Subcutaneous abdominal adipose tissue (tissue), 5 donors: ENCODE measurements at regions not wholly inside any gene's neighbourhood (a gene's known extent, or its start where the extent isn't known, plus 50 kb on each side); places are given as distances from the start of the nearest gene placed in this dataset.
"Not testable (repeated sequence)": the region's sequence is repeated elsewhere in the genome, so short reads cannot be mapped to it uniquely, and the experiment has no call there.

Source experiments
- H3K27ac ChIP-seq: one replicate; pipeline ENCODE4 v1.7.0; 2013; ENCODE audit warnings: low read depth, mild to moderate bottlenecking, inconsistent platforms, low read length, moderate library complexity
- H3K27me3 ChIP-seq, 5 donors: one replicate each; pipeline ENCODE4 v1.7.0; 2013; ENCODE audit warnings: low read length in 5 of 5, inconsistent platforms in 1 of 5; ENCODE audit not compliant: control insufficient read depth in 5 of 5, insufficient read depth in 4 of 5
- H3K36me3 ChIP-seq, 5 donors: one replicate each; pipeline ENCODE4 v1.7.0; 2013; ENCODE audit warnings: low read length in 5 of 5; ENCODE audit not compliant: control insufficient read depth in 5 of 5, insufficient read depth in 5 of 5
- H3K4me1 ChIP-seq, 5 donors: one replicate each; pipeline ENCODE4 v1.7.0; 2013; ENCODE audit warnings: low read length in 5 of 5, mild to moderate bottlenecking in 3 of 5, moderate library complexity in 1 of 5; ENCODE audit not compliant: control insufficient read depth in 5 of 5, insufficient read depth in 5 of 5
- H3K4me3 ChIP-seq, 5 donors: one replicate each; pipeline ENCODE4 v1.7.0; 2013; ENCODE audit warnings: low read length in 5 of 5, low read depth in 1 of 5
- H3K9ac ChIP-seq, 5 donors: one replicate each; pipeline ENCODE4 v1.7.0; 2013; ENCODE audit warnings: low read length in 5 of 5, mild to moderate bottlenecking in 4 of 5, moderate library complexity in 3 of 5
- H3K9me3 ChIP-seq, 5 donors: one replicate each; pipeline ENCODE4 v1.7.0; 2013; ENCODE audit warnings: low read length in 5 of 5; ENCODE audit not compliant: control insufficient read depth in 5 of 5
- donor health status: healthy.
- donor health status: healthy.
- donor health status: healthy.
- donor health status: healthy.
- donor health status: healthy.

- Histone ChIP-seq H3K9me3 (peaks cover 0 to 20% (median 8%) of the 10 kb centered on the region in 5 donors), H3K4me1 (peaks cover 0 to 14% (median 5%) of the 10 kb centered on the region in 5 donors), H3K9ac (no peak overlapping the region), H3K27ac (no peak overlapping the region), H3K36me3 (peaks cover 0 to 5% (median 0%) of the 10 kb centered on the region in 5 donors), H3K27me3 (no peaks in the 10 kb centered on the region), H3K4me3 (no peak overlapping the region)
These were observed 361.4 kb upstream of the POU5F2 start for GRCh38 chr5:94102849-94103248.

GRCh38 chr5:94097384-94097783, 356.0 kb upstream of the POU5F2 start:
- not testable (repeated sequence) for H3K9me3 ChIP-seq, H3K9ac ChIP-seq, H3K27ac ChIP-seq, H3K36me3 ChIP-seq, H3K27me3 ChIP-seq, H3K4me1 ChIP-seq, H3K4me3 ChIP-seq

GRCh38 chr5:94094793-94095441, 353.5 kb upstream of the POU5F2 start:
- no peak overlapping the region for H3K27ac ChIP-seq
- H3K9me3 ChIP-seq: peaks cover 0 to 10% (median 0%) of the 10 kb centered on the region in 5 donors
- no peaks in the 10 kb centered on the region for H3K27me3 ChIP-seq
- H3K4me3 ChIP-seq: no peak overlapping the region
- no peaks in the 10 kb centered on the region for H3K4me1 ChIP-seq
- H3K9ac ChIP-seq: no peak overlapping the region
- H3K36me3 ChIP-seq: no peaks in the 10 kb centered on the region

- H3K4me1 ChIP-seq: no peaks in the 10 kb centered on the region
- no peaks in the 10 kb centered on the region for H3K27me3 ChIP-seq
- no peak overlapping the region for H3K9ac ChIP-seq
- H3K4me3 ChIP-seq: no peak overlapping the region
- H3K36me3 ChIP-seq: no peaks in the 10 kb centered on the region
- no peak overlapping the region for H3K27ac ChIP-seq
- H3K9me3 ChIP-seq: peaks cover 0 to 10% (median 0%) of the 10 kb centered on the region in 5 donors
These were observed 351.9 kb upstream of the POU5F2 start for GRCh38 chr5:94093300-94093699.

- not testable (repeated sequence) for H3K27ac ChIP-seq, H3K4me1 ChIP-seq, H3K9me3 ChIP-seq, H3K27me3 ChIP-seq, H3K36me3 ChIP-seq, H3K4me3 ChIP-seq, H3K9ac ChIP-seq
These were observed 345.2 kb upstream of the POU5F2 start for GRCh38 chr5:94086635-94087034.

GRCh38 chr5:94086194-94086593, 344.8 kb upstream of the POU5F2 start:
- Histone ChIP-seq H3K36me3 (no peaks in the 10 kb centered on the region), H3K27me3 (no peaks in the 10 kb centered on the region), H3K9ac (no peak overlapping the region), H3K4me1 (no peaks in the 10 kb centered on the region), H3K9me3 (peaks cover 0 to 5% (median 2%) of the 10 kb centered on the region in 5 donors), H3K4me3 (no peak overlapping the region), H3K27ac (no peak overlapping the region)

- no peaks in the 10 kb centered on the region for H3K4me1 ChIP-seq
- no peaks in the 10 kb centered on the region for H3K36me3 ChIP-seq
- H3K27me3 ChIP-seq: no peaks in the 10 kb centered on the region
- peaks cover 0 to 5% (median 2%) of the 10 kb centered on the region in 5 donors for H3K9me3 ChIP-seq
- H3K4me3 ChIP-seq: no peak overlapping the region
- no peak overlapping the region for H3K27ac ChIP-seq
- no peak overlapping the region for H3K9ac ChIP-seq
These were observed 341.0 kb upstream of the POU5F2 start for GRCh38 chr5:94082405-94082804.

GRCh38 chr5:94081088-94081487, 339.7 kb upstream of the POU5F2 start:
- Histone ChIP-seq H3K27ac (no peak overlapping the region), H3K36me3 (no peaks in the 10 kb centered on the region), H3K9me3 (peaks cover 0 to 5% (median 2%) of the 10 kb centered on the region in 5 donors), H3K9ac (no peak overlapping the region), H3K4me1 (no peaks in the 10 kb centered on the region), H3K27me3 (no peaks in the 10 kb centered on the region), H3K4me3 (no peak overlapping the region)

- H3K9ac ChIP-seq: no peak overlapping the region
- no peak overlapping the region for H3K4me3 ChIP-seq
- peaks cover 0 to 3% (median under 1%) of the 10 kb centered on the region in 5 donors for H3K9me3 ChIP-seq
- no peak overlapping the region for H3K27ac ChIP-seq
- H3K27me3 ChIP-seq: no peaks in the 10 kb centered on the region
- no peaks in the 10 kb centered on the region for H3K36me3 ChIP-seq
- no peaks in the 10 kb centered on the region for H3K4me1 ChIP-seq
These were observed 339.0 kb upstream of the POU5F2 start for GRCh38 chr5:94080390-94080789.

- Histone ChIP-seq H3K27ac (no peak overlapping the region), H3K36me3 (peaks cover 0 to 7% (median 0%) of the 10 kb centered on the region in 5 donors), H3K27me3 (no peaks in the 10 kb centered on the region), H3K9me3 (peaks cover 0 to 10% (median under 1%) of the 10 kb centered on the region in 5 donors), H3K9ac (no peak overlapping the region), H3K4me1 (no peaks in the 10 kb centered on the region), H3K4me3 (no peak overlapping the region)
These were observed 330.7 kb upstream of the POU5F2 start for GRCh38 chr5:94072116-94072515.
